Fibroblast of skin of back (primary cell): ENCODE measurements at regions not wholly inside any gene's neighbourhood (a gene's known extent, or its start where the extent isn't known, plus 50 kb on each side); places are given as distances from the start of the nearest gene placed in this dataset.

Experiments used
- DNase-seq: peaks from one replicate; pipeline ENCODE4 v3.0.0-alpha.2; 2013

- DNase-seq, result no peak
These were observed 83.5 kb upstream of the SYNCRIP start for GRCh38 chr6:85726206-85726605.

- no peak for DNase-seq
These were observed 73.1 kb upstream of the SYNCRIP start for GRCh38 chr6:85715797-85716196.

GRCh38 chr6:85714893-85715530, 72.3 kb upstream of the SYNCRIP start:
- DNase-seq, result no peak

- DNase-seq, result no peak
These were observed 69.7 kb upstream of the SYNCRIP start for GRCh38 chr6:85712346-85712745.

- DNase-seq, result peak; percentile 2
These were observed 64.9 kb upstream of the SYNCRIP start for GRCh38 chr6:85707515-85708145.

- DNase-seq, result no peak
These were observed 63.6 kb upstream of the SYNCRIP start for GRCh38 chr6:85706272-85706671.

GRCh38 chr6:85705220-85705619, 62.5 kb upstream of the SYNCRIP start:
- no peak for DNase-seq

- DNase-seq, result no peak
These were observed 60.7 kb upstream of the SYNCRIP start for GRCh38 chr6:85703406-85703805.
